SK-MEL-5 (cell line): ENCODE measurements at regions not wholly inside any gene's neighbourhood (a gene's known extent, or its start where the extent isn't known, plus 50 kb on each side); places are given as distances from the start of the nearest gene placed in this dataset.

Experiments
- small RNA-seq, 2 experiments: library from RNA; depleted of rRNA; stranded (forward); fragments of <200 nt; gene quantifications; one replicate each; pipeline ENCODE3, GENCODE V24; 2014

Small RNA genes lying in the stretch of these regions (small RNA-seq; reads per million reads assigned to genes)
- 0 to 0.19 reads per million in 2 experiments for gene RN7SKP279
